Right renal cortex interstitium (tissue), 3 donors: ENCODE measurements at regions not wholly inside any gene's neighbourhood (a gene's known extent, or its start where the extent isn't known, plus 50 kb on each side); places are given as distances from the start of the nearest gene placed in this dataset.
A peak's percentile ranks its signal among the peaks of the same experiment; 100 is the strongest.
"Not testable (repeated sequence)": the region's sequence is repeated elsewhere in the genome, so short reads cannot be mapped to it uniquely, and the experiment has no call there.

Experiments used
- DNase-seq, 3 donors: peaks; one replicate each; pipeline ENCODE4 v3.0.0-alpha.2; 2013; ENCODE audit warnings: low read depth in 3 of 3, low spot score in 2 of 3

DNA sequence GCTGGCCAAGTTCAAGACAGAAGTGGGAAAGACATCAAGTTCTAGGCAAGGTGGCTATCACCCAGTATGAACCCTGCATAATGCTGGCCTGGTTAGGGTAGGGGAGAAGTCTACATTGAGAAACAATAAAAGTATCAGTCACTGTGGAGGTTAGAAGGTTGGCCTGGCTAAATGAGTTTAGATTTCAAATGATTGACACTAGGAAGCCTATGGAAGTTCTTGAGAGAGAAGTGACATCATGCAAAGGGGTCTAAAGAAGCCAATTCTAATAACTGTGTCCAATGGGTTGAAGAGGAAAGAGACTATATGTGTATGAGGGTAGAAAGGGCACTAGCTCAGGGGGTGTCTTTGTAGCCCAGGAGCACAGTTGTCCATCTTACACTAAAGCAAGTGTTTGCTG, 98.5 kb upstream of the MBIP start:
- DNase-seq: no peak

DNA sequence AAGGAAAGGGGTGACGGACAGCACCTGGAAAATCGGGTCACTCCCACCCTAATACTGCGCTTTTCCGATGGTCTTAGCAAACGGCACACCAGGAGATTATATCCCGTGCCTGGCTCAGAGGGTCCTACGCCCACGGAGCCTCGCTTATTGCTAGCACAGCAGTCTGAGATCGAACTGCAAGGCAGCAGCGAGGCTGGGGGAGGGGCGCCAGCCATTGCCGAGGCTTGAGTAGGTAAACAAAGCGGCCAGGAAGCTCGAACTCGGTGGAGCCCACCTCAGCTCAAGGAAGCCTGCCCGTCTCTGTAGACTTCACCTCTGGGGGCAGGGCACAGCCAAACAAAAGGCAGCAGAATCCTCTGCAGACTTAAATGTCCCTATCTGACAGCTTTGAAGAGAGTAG, 91.5 kb upstream of the MBIP start:
- not testable (repeated sequence) for DNase-seq

DNA sequence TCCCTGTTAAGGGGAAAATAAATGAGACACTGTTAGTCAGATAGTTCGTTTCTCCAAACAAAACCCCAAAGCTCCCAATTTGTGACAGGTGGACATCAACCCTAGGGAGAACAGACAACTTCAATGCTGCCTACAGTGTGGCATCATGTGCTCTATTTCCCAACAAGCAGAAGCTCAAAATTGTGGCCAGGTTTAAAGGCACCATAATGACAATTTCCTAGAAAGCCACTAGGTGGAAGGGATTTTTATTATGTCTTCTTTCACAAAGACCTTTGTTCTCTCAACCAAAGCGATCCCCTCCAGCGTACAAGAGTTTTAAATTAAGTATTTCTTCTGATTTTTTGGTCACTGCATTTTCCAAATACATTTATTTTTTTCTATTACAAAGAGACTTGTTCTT, 88.0 kb upstream of the MBIP start:
- no peak for DNase-seq

DNA sequence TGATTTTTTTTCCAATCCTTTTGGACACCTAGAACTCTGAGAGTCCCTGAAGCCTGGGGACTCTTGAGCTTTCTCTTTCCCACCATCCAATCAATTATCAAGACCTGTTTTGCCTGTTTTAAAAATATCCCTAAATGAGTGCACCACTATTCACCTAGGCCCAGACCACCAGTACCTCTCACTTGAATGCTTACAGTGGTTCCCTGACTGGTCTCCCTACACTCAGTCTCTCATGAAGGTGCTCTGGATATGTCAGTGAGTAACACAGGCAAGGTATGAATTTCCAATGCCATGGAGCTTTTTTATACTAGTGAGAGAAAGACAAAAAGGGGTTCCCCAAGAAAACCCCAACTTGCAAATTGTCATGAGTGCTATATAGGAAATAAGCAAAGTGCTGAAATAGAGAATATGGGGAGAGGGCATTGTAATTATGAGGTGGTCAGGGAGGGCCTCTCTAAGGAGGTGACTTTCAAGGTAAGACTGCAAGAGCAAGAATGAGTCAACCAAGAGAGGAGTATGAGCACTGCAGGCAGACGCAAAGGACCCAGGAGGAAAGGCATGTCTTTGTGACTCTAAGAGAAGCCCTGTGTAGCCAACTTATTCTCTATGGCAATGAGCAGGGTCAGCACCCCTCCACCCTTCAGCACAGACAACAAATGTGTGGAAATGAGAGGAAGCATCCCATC, 85.3 kb upstream of the MBIP start:
- DNase-seq: no peak

- DNase-seq: no peak
Measured at GRCh38 chr14:36402867-36403266, 82.4 kb upstream of the MBIP start.

DNA sequence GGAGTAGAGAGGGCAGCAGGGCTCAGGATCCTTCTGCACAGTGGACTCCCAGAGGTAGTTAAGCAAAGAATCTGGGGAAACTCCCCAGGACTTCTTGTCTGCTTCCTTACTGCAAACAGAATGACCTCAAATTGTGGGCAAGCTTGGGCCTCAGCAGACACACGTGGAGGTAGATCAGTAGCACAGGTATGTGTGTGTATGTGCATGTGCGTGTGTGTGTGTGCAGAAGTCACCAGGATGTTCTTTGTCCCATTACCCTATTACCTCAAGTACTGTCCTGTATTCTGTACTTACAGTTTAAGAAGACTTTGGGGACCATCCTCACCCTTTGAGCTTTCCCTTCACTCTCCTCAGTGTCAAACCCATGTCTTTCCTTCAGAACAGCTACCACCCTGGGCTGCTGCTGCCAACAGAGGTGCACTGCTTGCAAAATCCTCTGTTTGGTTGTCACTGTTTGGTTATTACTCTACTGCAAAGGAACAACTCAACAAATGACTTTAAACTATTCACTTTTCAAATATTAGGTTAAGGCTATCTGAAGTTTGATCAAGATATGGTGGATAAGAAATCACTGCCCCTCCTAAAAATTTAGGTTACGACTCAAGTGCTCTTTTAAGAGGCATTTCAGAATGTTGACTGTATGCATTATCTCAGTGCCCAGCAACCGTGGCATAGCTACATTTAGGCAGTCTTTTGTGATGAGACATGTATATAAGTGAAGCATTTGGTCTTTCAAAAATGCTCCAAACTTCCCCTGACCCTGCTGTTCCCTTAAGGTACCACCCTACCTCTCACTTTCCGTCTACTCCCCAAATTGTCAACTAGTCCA, 78.2 kb upstream of the MBIP start:
- DNase-seq: no peak

GRCh38 chr14:36397357-36397756, 76.9 kb upstream of the MBIP start:
- no peak for DNase-seq

- no peak for DNase-seq
Measured at GRCh38 chr14:36396798-36397197, 76.4 kb upstream of the MBIP start.

GRCh38 chr14:36394593-36394992, 74.2 kb upstream of the MBIP start:
- DNase-seq: no peak

DNA sequence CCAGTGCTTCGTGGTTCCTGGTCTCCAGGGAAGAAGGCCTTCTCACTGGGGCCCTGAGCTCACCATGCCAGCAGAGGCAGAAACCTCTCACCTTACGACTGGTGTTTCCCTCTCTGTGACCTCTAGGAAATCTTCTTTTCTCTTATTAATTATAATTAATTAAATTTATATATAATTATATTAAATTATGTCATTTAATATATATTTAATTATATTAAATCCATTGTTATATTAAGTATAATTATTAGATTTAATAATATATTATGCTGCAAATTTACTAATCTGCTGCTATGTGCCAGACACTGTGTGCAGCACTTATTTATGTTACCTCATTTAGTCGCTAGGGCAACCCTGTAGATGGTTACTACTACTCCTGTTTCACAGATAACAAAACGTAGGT, 70.3 kb upstream of the MBIP start:
- DNase-seq: no peak

DNA sequence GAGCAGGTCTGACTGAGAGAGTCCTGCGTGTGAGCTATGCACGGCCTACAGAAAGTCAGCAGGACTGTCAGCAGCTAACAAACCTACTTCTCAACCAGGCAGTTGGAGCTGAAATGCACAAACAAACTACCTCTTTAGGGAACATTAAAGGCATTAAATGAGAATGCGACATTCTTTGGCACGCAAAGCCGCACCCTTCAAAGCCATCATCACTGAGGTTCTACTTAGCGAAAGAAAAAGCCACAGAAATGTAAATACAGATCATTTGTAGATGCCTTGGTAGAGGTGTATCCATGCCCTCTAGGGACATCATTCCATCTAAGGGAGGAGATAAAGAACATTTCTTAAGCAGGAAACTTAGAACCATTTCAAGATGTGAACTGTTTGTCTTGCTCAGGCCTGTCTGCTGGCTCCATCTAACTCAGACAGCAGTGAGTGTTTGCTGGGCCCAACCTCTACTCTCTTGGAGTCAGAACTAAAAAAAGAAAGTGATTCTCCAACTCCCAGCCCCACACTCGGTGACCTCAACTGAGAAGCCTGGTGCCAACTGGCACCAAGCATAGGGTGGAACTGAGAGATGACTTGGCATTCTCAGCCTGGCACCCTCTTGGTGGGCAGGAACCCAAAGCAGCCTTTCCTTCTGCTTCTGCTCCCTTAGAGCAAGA, 63.5 kb upstream of the MBIP start:
- no peak for DNase-seq

- DNase-seq: peak; percentile 45 to 63 (median 52)
Measured at GRCh38 chr14:36373982-36374673, 53.7 kb upstream of the MBIP start.
